ENCODE measurements at regions not wholly inside any gene's neighbourhood (a gene's known extent, or its start where the extent isn't known, plus 50 kb on each side); places are given as distances from the start of the nearest gene placed in this dataset.
A peak's percentile ranks its signal among the peaks of the same experiment; 100 is the strongest.
"Not testable (repeated sequence)": the region's sequence is repeated elsewhere in the genome, so short reads cannot be mapped to it uniquely, and the experiment has no call there.

- no peaks in the 10 kb centered on the region for H3K36me3 Mint-ChIP-seq (ENCODE audit: low read depth)
Measured at GRCh38 chr12:34218193-34219045, 196.1 kb downstream of the ALG10 start.

DNA sequence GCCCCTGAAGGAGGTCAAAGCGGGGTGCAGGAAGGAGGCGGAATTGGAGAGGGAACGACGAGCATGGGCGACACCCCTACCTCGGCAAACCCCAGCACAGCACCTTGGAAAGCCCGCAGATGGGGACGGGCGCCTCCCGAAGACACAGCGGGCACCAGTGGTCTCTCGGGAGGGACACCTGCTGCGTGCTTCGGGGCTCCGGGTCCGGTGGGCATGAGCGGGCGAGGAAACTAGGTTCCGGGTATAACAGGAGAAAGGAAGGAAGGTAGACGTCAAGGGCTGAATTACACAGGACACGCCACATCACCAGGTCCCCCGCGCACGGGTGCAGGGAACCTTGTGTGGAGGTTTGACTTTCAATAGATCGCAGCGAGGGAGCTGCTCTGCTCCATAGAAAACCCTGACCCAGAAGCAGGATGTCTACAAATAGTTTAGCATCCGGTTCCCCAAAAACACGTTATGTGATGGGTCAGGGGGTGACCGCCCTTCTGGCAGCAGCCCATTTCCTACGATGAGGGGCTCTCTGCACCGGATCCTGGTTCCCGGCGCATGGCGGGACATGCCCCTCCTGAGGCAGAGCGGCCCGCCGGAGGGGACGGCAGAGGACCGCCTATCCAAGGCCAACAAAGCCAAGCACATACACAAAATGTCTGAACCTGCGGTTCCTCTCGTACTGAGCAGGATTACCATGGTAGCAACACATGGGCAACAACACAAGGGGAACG, 196.9 kb downstream of the ALG10 start:
- H3K27me3 Mint-ChIP-seq (ENCODE audit: insufficient read depth) = peaks cover 4% of the 10 kb centered on the region
- peaks cover 7% of the 10 kb centered on the region for H3K4me1 Mint-ChIP-seq (ENCODE audit: low read depth)
- H3K9me3 Mint-ChIP-seq = no peaks in the 10 kb centered on the region
- intact Hi-C loops (cut with micrococcal nuclease) = no loop called here
- H3K27ac Mint-ChIP-seq = no peak overlapping the region
- H3K36me3 Mint-ChIP-seq (ENCODE audit: low read depth) = no peaks in the 10 kb centered on the region
- peak overlapping the region; percentile 87 for H3K4me3 Mint-ChIP-seq
- DNase-seq (ENCODE audit: low spot score) = no peak

More at GRCh38 chr12:34218193-34219045, 196.1 kb downstream of the ALG10 start:
- peaks cover 4% of the 10 kb centered on the region for H3K27me3 Mint-ChIP-seq (ENCODE audit: insufficient read depth)
- intact Hi-C loops (cut with micrococcal nuclease) = loop anchor here (1.0 kb wide), 4 partner anchors 95 to 1462 kb away; no protein-coding TSS in a partner anchor
- peak; percentile 45 for DNase-seq (ENCODE audit: low spot score)
- H3K4me3 Mint-ChIP-seq = peak overlapping the region; percentile 87
- H3K9me3 Mint-ChIP-seq = no peaks in the 10 kb centered on the region
- peak overlapping the region; percentile 35 for H3K27ac Mint-ChIP-seq
- peaks cover 7% of the 10 kb centered on the region for H3K4me1 Mint-ChIP-seq (ENCODE audit: low read depth)

GRCh38 chr12:34220079-34220478, 197.8 kb downstream of the ALG10 start:
- intact Hi-C loops (cut with micrococcal nuclease); H3K9me3 Mint-ChIP-seq; H3K4me1 Mint-ChIP-seq (ENCODE audit: low read depth); H3K27me3 Mint-ChIP-seq (ENCODE audit: insufficient read depth); H3K36me3 Mint-ChIP-seq (ENCODE audit: low read depth); H3K27ac Mint-ChIP-seq; DNase-seq (ENCODE audit: low spot score); H3K4me3 Mint-ChIP-seq: not testable (repeated sequence)

GRCh38 chr12:34223640-34224039, 201.3 kb downstream of the ALG10 start:
- Mint-ChIP-seq H3K27me3 (ENCODE audit: insufficient read depth) (no peaks in the 10 kb centered on the region), H3K4me1 (ENCODE audit: low read depth) (peaks cover under 1% of the 10 kb centered on the region), H3K36me3 (ENCODE audit: low read depth) (no peaks in the 10 kb centered on the region), H3K9me3 (peaks cover 6% of the 10 kb centered on the region), H3K4me3 (no peak overlapping the region), H3K27ac (no peak overlapping the region)
- intact Hi-C loops (cut with micrococcal nuclease) = no loop called here
- no peak for DNase-seq (ENCODE audit: low spot score)

DNA sequence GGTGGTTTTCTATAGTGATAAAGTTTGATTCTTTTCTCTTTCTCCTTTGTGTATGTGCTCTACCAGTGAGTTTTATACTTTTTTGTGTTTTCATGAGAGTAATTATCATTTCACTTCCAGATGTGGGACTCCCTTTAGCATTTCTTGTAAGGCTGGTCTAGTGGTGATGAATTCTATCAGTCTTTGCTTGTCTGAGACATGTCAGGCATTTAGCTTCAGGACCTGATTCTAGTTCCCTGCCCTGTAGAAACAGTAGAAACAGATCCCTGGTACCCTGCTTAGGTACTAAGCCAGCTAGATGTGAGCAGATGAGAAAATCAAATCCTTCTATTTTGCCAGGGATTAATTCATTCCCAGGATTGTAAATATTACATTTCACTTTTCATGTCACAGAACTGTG, 203.7 kb downstream of the ALG10 start:
- H3K4me3 Mint-ChIP-seq; intact Hi-C loops (cut with micrococcal nuclease); H3K27me3 Mint-ChIP-seq (ENCODE audit: insufficient read depth); H3K27ac Mint-ChIP-seq; DNase-seq (ENCODE audit: low spot score); H3K4me1 Mint-ChIP-seq (ENCODE audit: low read depth); H3K36me3 Mint-ChIP-seq (ENCODE audit: low read depth): not testable (repeated sequence)
- H3K9me3 Mint-ChIP-seq = peaks cover 11% of the 10 kb centered on the region

DNA sequence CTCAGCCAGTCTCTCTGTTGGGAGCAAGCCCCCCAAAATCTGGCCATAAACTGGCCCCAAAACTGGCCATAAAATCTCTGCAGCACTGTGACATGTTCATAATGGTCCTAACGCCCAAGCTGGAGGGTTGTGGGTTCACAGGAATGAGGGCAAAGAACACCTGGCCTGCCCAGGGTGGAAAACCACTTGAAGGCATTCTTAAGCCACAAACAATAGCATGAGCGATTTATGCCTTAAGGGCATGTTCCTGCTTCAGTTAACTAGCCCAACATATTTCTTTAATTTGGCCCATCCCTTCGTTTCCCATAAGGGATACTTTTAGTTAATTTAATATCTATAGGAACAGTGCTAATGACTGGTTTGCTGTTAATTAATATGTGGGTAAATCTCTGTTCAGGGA, 205.8 kb downstream of the ALG10 start:
- H3K27me3 Mint-ChIP-seq (ENCODE audit: insufficient read depth); H3K27ac Mint-ChIP-seq; H3K4me1 Mint-ChIP-seq (ENCODE audit: low read depth); DNase-seq (ENCODE audit: low spot score); H3K36me3 Mint-ChIP-seq (ENCODE audit: low read depth); intact Hi-C loops (cut with micrococcal nuclease); H3K4me3 Mint-ChIP-seq: not testable (repeated sequence)
- H3K9me3 Mint-ChIP-seq = peaks cover 11% of the 10 kb centered on the region

- H3K36me3 Mint-ChIP-seq (ENCODE audit: low read depth); H3K4me3 Mint-ChIP-seq; intact Hi-C loops (cut with micrococcal nuclease); H3K4me1 Mint-ChIP-seq (ENCODE audit: low read depth); DNase-seq (ENCODE audit: low spot score); H3K27ac Mint-ChIP-seq; H3K27me3 Mint-ChIP-seq (ENCODE audit: insufficient read depth): not testable (repeated sequence)
- peaks cover 11% of the 10 kb centered on the region for H3K9me3 Mint-ChIP-seq
Measured at GRCh38 chr12:34229033-34229432, 206.7 kb downstream of the ALG10 start.

DNA sequence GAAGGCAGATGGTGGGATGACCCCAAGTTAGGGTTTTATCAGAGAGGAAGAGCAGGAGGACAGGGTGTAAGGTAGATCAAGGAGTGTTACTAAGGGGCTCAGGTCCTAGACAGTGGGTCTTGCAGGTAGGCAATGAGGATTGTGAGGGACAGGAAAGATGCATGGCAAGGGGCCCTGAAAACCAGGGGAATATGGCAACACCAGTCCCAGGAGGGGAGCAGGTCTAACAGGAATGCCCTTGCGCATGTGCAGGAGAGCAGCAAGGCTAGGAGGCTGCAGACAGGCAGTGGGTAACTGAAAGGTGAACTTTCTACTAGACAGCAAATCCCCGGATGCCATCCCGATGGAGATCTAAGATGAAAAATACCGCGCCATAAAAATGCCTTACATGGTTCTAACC, 211.3 kb downstream of the ALG10 start:
- H3K4me1 Mint-ChIP-seq (ENCODE audit: low read depth) = no peaks in the 10 kb centered on the region
- no peak overlapping the region for H3K27ac Mint-ChIP-seq
- intact Hi-C loops (cut with micrococcal nuclease) = no loop called here
- peaks cover 5% of the 10 kb centered on the region for H3K9me3 Mint-ChIP-seq
- H3K4me3 Mint-ChIP-seq = no peak overlapping the region
- no peak for DNase-seq (ENCODE audit: low spot score)
- no peaks in the 10 kb centered on the region for H3K36me3 Mint-ChIP-seq (ENCODE audit: low read depth)
- H3K27me3 Mint-ChIP-seq (ENCODE audit: insufficient read depth) = no peaks in the 10 kb centered on the region

DNA sequence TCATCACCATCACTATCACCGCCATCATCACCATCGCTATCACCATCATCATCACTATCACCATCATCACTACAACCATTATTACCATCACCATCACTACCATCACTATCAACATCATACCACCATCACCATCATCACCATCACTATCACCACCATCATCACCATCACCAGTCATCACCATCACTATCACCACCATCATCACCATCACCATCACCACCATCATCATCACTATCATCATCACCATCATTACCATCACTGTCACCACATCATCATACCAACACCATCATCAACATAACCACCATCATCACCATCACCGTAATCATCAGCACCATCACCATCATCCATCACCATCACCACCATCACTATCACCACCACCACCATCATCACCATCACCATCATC, 213.8 kb downstream of the ALG10 start:
- Mint-ChIP-seq H3K4me3 (no peak overlapping the region), H3K36me3 (ENCODE audit: low read depth) (no peaks in the 10 kb centered on the region), H3K27ac (no peak overlapping the region), H3K4me1 (ENCODE audit: low read depth) (no peaks in the 10 kb centered on the region), H3K27me3 (ENCODE audit: insufficient read depth) (no peaks in the 10 kb centered on the region), H3K9me3 (no peaks in the 10 kb centered on the region)
- no peak for DNase-seq (ENCODE audit: low spot score)
- intact Hi-C loops (cut with micrococcal nuclease) = no loop called here

DNA sequence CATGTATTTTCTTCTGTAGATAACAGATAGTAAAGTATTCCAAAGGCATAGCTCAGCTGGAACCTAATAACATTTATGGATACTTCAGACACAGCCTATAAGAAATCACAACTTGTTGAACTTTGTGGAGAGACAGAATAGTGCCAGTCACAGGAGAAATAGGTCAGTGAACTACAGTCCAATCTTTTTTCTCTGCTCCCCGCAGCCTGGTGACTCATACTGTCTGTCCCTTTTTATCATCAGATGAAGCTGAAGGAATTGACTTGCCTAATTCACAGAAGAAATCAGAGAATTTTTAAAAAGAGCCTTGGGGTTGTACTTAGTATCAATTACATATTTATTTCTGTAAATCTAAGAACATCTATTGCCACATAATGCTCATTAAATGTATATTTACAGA, 222.3 kb downstream of the ALG10 start:
- Mint-ChIP-seq H3K4me1 (ENCODE audit: low read depth) (no peaks in the 10 kb centered on the region), H3K27ac (no peak overlapping the region), H3K4me3 (no peak overlapping the region), H3K36me3 (ENCODE audit: low read depth) (no peaks in the 10 kb centered on the region), H3K9me3 (no peaks in the 10 kb centered on the region), H3K27me3 (ENCODE audit: insufficient read depth) (no peaks in the 10 kb centered on the region)
- no peak for DNase-seq (ENCODE audit: low spot score)
- intact Hi-C loops (cut with micrococcal nuclease) = no loop called here

DNA sequence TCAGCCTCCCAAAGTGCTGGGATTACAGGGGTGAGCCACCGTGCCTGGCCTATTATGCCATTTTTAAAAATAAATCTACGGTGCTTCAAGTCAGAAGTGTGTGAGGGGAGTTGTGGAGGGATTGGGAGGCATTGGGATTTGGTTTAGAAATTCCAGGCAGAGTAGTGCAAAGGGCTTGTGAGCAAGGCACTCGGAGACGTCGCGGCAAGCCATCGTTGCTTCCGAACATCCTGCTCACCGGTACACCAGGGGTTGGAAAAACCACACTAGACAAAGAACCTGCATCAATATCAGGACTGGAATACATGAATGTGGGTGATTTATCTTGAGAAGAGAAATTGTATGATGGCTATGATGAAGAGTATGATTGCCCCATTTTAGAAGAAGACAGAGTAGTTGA, 227.0 kb downstream of the ALG10 start:
- Mint-ChIP-seq H3K27me3 (ENCODE audit: insufficient read depth) (no peaks in the 10 kb centered on the region), H3K4me3 (no peak overlapping the region), H3K27ac (no peak overlapping the region), H3K9me3 (no peaks in the 10 kb centered on the region), H3K36me3 (ENCODE audit: low read depth) (no peaks in the 10 kb centered on the region), H3K4me1 (ENCODE audit: low read depth) (no peaks in the 10 kb centered on the region)
- no peak for DNase-seq (ENCODE audit: low spot score)
- intact Hi-C loops (cut with micrococcal nuclease) = no loop called here

GRCh38 chr12:34251879-34252278, 229.6 kb downstream of the ALG10 start:
- DNase-seq (ENCODE audit: low spot score); H3K4me3 Mint-ChIP-seq; H3K27me3 Mint-ChIP-seq (ENCODE audit: insufficient read depth); H3K36me3 Mint-ChIP-seq (ENCODE audit: low read depth); H3K27ac Mint-ChIP-seq; H3K4me1 Mint-ChIP-seq (ENCODE audit: low read depth); H3K9me3 Mint-ChIP-seq; intact Hi-C loops (cut with micrococcal nuclease): not testable (repeated sequence)

- Mint-ChIP-seq H3K4me3 (no peak overlapping the region), H3K9me3 (no peaks in the 10 kb centered on the region), H3K27me3 (ENCODE audit: insufficient read depth) (no peaks in the 10 kb centered on the region), H3K27ac (no peak overlapping the region), H3K36me3 (ENCODE audit: low read depth) (no peaks in the 10 kb centered on the region), H3K4me1 (ENCODE audit: low read depth) (no peaks in the 10 kb centered on the region)
- no peak for DNase-seq (ENCODE audit: low spot score)
- intact Hi-C loops (cut with micrococcal nuclease) = no loop called here
Measured at GRCh38 chr12:34253674-34254073, 231.4 kb downstream of the ALG10 start.
